GM13977 (cell line): ENCODE measurements at regions not wholly inside any gene's neighbourhood (a gene's known extent, or its start where the extent isn't known, plus 50 kb on each side); places are given as distances from the start of the nearest gene placed in this dataset.

Experiments used
- DNase-seq: peaks from one replicate; pipeline ENCODE4 v3.0.0; 2012; ENCODE audit warnings: low spot score
- CTCF ChIP-seq: IDR thresholded peaks from 2 replicates; pipeline ENCODE4 v1.5.1; 2012; ENCODE audit warnings: mild to moderate bottlenecking, control low read depth; ENCODE audit not compliant: insufficient read depth; ENCODE audit errors: extremely low read depth, missing control alignments
- in situ Hi-C: fragments of 300-500 bp; cut with MboI; formaldehyde crosslinking; loops from one replicate; pipeline ENCODE4 v1.12.0; 2022; ENCODE audit warnings: low sequenced_read_pairs, low pct_unique_long_range_greater_than_20kb, mixed read lengths, inconsistent platforms; ENCODE audit not compliant: unreplicated experiment

GRCh38 chr20:7108929-7109328 is 341.4 kb downstream of the BMP2 start:
- DNase-seq: no peak
- TF ChIP-seq CTCF: no peak
- in situ Hi-C loops: no loop called here

GRCh38 chr20:7113577-7114466 is 346.3 kb downstream of the BMP2 start:
- no peak for DNase-seq
- no peak for TF ChIP-seq CTCF
- in situ Hi-C loops: no loop called here

GRCh38 chr20:7123457-7123856 is 356.0 kb downstream of the BMP2 start:
- in situ Hi-C loops: no loop called here

GRCh38 chr20:7124120-7124519 is 356.6 kb downstream of the BMP2 start:
- in situ Hi-C loops: no loop called here
- no peak for TF ChIP-seq CTCF
- DNase-seq: no peak

More at GRCh38 chr20:7123457-7123856, 356.0 kb downstream of the BMP2 start:
- DNase-seq: no peak
- TF ChIP-seq CTCF: no peak

GRCh38 chr20:7136886-7137285 is 369.4 kb downstream of the BMP2 start:
- no peak for TF ChIP-seq CTCF
- DNase-seq: no peak
- in situ Hi-C loops: no loop called here

GRCh38 chr20:7137395-7138151 is 370.1 kb downstream of the BMP2 start:
- in situ Hi-C loops: no loop called here
- no peak for DNase-seq
- TF ChIP-seq CTCF: no peak
